ENCODE measurements at regions not wholly inside any gene's neighbourhood (a gene's known extent, or its start where the extent isn't known, plus 50 kb on each side); places are given as distances from the start of the nearest gene placed in this dataset.
A peak's percentile ranks its signal among the peaks of the same experiment; 100 is the strongest.
"Not testable (repeated sequence)": the region's sequence is repeated elsewhere in the genome, so short reads cannot be mapped to it uniquely, and the experiment has no call there.

DNA sequence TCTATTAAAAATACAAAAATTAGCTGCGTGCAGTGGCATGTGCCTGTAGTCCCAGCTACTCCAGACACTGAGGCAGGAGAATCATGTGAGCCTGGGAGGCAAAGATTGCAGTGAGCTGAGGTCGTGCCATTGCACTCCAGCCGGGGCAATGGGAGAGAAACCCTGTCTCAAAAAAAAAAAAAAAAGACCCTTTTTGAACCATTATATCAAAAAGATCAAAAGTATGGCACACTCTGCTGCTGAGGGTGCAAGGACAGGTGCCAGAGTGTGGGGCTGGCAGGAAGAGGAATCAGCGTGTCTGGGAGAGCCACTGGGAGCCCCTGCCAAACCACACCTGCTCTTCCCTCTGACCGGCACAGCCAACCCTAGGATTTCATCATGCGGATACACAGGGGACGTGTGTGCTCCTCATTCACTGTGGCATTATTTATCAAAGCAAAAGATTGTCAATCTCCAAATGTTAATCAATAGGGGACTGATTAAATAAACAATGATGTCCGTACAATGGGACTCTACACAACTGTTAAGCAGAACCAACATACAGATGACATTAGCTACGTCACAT, 147.3 kb upstream of the TLE3 start:
- no peaks in the 10 kb centered on the region for H3K36me3 Mint-ChIP-seq

DNA sequence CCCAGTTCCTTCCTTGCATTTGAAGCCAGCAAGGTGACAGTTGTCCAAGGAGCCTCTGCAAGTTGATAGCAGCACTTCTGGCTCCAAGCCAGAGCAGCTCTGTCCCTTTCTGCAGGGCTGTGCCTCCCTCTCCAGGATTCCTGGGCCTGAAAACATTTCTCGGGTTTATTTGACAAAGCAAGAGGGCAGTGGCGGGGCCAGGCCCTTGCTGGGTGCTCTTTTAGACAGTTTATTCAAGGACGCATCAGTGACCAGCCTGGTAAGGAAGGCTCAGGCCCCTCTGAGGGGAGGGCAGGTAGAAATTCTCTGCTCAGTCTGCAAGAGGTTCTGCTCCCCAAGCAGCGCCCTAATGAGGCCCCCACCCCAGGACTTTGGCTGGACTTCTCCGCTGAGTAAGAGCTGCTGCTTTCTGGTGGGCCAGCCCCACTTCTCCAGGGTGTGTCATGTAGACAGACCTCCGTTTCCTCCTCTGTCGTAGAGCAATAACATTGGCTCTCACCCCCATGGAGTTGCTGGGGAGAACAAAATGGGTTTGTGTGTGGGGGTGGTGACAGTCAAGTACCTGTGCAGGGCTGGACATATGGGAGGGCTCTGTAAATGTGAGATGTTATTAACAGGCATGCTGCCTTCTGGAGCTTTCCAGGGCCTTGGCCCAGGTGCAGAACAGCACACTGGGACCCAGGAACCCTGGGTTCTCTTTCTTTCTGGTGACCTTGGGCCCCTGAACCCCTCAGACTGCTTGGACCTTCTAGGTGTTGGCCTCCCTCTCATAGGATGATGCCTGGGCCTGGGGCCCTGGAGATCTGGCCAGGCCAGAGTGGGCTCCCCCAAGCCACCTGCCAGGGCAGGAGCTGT, 146.2 kb upstream of the TLE3 start:
- DNase-seq (ENCODE audit: low spot score in 2 of 2) (peak in 1 of 2 donors; percentile 44), ATAC-seq (no peak)
- Mint-ChIP-seq H3K36me3 (peaks cover 0 to 3% of the 10 kb centered on the region in 2 donors), H3K27ac (no peak overlapping the region), H3K9me3 (no peaks in the 10 kb centered on the region)

More for the DNA sequence above, 147.3 kb upstream of the TLE3 start:
- ATAC-seq (no peak), DNase-seq (ENCODE audit: low spot score in 2 of 2) (peak in 1 of 2 donors; percentile 23)
- H3K27ac Mint-ChIP-seq: no peak overlapping the region
- H3K9me3 Mint-ChIP-seq: no peaks in the 10 kb centered on the region

DNA sequence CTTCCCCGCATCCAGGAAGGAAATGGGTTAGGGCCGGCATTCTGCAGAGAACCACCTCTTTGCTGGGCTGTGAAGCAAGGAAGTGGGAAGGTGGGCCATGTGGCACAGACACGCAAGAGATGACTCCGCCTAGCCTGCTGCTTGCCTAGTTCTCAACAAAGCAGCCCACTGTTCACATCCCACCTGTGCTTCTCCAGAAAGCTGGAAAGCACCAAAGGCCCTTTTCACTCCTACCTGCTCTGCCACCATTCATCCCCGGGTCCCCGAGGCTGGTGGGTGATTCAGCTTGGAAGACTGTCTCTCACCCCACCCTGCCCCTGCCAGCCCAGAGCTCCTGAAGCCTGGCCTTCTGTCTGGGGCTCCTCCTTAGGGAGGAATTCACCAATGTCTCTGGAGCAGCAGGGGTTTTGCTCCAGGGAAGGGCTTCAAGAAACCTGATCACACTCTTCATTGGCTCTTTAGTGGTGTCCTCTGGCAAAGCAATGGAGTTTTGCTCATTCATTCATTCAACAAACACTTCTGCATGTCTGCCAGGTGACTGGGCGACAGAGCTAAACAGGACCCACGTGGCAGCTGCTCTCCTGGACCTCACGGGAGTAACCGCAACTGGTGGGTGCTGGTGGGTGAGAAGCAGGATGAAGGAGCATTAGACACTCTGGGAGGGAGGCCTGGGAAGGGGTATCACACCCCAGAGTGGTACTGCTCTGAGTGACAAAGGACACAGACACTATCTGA, 145.4 kb upstream of the TLE3 start:
- Mint-ChIP-seq H3K27ac (no peak overlapping the region), H3K9me3 (peaks cover 0 to 2% of the 10 kb centered on the region in 2 donors), H3K36me3 (peaks cover under 1 to 11% of the 10 kb centered on the region in 2 donors)
- peak; percentile 1 to 55 for DNase-seq (ENCODE audit: low spot score in 2 of 2)
- ATAC-seq: no peak

DNA sequence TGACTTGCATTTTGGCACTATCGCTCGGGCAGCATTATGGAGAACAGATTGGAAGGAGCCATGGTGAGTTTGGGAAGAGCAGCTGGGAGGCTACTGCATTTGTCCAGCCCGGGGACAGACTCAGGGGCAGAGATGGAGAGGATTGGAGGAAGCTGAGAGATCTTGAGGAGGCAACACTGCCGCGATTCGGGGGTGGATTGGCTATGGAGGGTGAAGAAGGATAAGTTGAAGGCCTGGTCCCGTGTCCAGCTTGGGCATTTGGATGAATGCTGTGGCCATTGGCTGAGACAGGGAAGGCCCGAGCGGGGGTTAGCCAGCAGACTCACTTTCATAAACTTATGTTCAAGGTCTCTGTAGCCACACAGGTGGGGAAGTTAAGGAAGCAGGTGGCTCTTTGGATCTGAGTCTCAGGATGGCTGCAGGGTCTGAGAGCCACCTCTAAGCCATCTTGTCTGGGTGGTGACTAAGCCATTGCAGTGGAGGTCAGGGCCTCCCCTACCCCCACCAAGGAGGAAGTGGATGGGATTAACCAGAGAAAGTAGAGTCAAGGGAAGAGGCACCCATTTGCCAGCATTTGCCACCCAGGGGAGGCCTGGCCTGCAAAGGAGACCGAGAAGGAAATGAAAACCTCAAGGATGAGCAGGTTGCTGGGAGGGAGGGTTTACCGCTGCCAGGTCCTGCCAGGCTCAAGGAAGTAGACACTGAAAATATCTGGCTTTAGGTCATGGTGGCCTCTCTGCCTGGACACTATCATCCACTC, 144.0 kb upstream of the TLE3 start:
- Mint-ChIP-seq H3K36me3 (peaks cover 5 to 19% of the 10 kb centered on the region in 2 donors), H3K27ac (no peak overlapping the region), H3K9me3 (peaks cover 0 to 8% of the 10 kb centered on the region in 2 donors)
- ATAC-seq (no peak), DNase-seq (ENCODE audit: low spot score in 2 of 2) (peak in 1 of 2 donors; percentile 50)

DNA sequence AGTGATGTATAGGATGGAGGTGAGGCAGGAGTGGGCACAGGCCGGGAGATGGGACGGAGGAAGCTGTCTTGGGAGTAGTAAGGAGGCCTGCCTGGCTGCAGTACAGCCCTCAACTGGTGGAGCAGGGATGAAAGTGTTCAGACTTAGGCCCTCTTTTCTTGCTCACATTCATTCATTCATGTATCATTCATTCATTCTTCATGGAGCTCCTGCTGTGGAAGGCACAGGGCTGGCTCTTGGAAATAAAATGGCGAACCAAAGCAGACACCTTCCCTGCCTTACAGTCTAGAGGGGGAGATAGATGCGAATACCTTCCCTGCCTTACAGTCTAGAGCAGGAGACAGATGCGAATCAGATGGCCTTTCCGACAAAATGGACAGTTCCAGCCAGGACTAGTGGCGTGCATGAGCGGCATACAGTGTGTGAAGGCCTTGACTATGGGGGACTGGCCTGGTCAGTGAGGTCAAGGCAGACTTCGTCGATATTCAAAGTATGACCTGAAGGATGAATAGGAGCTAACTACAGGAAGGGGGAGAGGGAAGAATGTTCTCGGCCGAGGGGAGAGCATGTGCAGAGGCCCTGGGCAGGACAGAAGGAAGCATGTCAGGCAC, 143.2 kb upstream of the TLE3 start:
- H3K9me3 Mint-ChIP-seq: peaks cover 0 to 9% of the 10 kb centered on the region in 2 donors
- ATAC-seq: no peak

DNA sequence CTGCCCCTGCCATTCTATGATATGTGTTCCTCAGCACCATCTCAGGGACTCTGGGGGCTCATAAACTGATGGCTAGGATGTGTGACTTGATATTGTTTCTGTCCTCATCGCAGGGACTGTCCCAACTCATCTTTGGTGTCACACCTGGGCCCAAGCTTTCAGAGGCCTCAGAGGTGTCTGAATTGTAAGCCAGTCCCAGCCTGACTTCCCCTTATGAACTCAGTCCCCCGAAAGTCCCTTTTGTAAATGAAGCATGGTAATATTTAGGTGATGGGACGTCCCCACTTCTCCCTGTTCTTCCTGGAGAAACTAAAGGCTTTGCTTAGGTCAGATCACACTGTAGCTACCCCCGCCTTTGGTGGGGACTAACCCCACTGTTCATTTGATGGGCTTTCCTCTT, 142.4 kb upstream of the TLE3 start:
- Mint-ChIP-seq H3K9me3 (peaks cover 0 to 9% of the 10 kb centered on the region in 2 donors), H3K27ac (no peak overlapping the region), H3K36me3 (peaks cover 5 to 23% of the 10 kb centered on the region in 2 donors)
- ATAC-seq: peak; percentile 62 to 88
- peak in 1 of 2 donors; percentile 74 for DNase-seq (ENCODE audit: low spot score in 2 of 2)

More for the DNA sequence above, 143.2 kb upstream of the TLE3 start:
- Mint-ChIP-seq H3K27ac (no peak overlapping the region), H3K36me3 (peaks cover 5 to 20% of the 10 kb centered on the region in 2 donors)
- DNase-seq (ENCODE audit: low spot score in 2 of 2): peak in 1 of 2 donors; percentile 35

DNA sequence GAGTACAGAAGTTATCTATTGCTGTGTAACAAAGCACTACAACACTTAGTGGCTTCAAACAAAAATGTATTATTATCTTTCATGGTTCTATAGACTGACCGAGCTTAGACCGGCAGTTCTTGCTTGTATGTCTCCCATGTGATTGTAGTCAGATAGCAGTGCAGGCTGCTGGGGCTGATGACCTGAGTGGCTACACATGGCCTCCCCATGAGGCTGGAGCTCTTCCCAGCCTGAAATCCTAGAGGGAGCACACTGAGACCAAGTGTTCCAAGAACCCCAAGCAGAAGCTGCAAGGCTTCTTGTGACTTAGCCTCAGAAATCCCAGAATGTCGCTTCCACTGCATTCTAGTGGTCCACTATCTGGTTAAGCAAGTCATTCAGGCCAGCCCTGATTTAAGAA, 141.2 kb upstream of the TLE3 start:
- Mint-ChIP-seq H3K27ac (no peak overlapping the region), H3K36me3 (peaks cover 5 to 25% of the 10 kb centered on the region in 2 donors), H3K9me3 (peaks cover 0 to 9% of the 10 kb centered on the region in 2 donors)
- no peak for ATAC-seq
- no peak for DNase-seq (ENCODE audit: low spot score in 2 of 2)

DNA sequence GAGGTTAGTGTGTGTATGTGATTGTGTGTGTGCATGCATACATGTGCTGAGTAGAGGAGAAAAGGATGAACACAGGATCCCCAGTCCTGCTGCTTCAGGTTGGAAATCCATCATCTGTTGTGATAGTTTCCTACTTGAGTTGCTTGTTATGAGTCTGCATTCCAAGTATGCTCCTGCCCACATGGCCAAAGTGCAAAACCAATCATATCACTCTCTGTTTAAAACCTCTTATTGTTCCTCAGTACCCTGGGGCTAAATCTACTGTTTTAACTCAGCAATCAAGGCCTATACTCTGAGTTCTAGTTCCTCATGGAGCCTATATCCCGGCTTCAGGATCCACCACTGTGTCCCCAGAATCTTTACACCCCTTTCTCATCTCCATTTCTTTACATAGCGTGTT, 139.9 kb upstream of the TLE3 start:
- Mint-ChIP-seq H3K36me3 (peaks cover 5 to 27% of the 10 kb centered on the region in 2 donors), H3K9me3 (peaks cover under 1 to 15% of the 10 kb centered on the region in 2 donors), H3K27ac (no peak overlapping the region)
- no peak for DNase-seq (ENCODE audit: low spot score in 2 of 2)
- ATAC-seq: no peak

DNA sequence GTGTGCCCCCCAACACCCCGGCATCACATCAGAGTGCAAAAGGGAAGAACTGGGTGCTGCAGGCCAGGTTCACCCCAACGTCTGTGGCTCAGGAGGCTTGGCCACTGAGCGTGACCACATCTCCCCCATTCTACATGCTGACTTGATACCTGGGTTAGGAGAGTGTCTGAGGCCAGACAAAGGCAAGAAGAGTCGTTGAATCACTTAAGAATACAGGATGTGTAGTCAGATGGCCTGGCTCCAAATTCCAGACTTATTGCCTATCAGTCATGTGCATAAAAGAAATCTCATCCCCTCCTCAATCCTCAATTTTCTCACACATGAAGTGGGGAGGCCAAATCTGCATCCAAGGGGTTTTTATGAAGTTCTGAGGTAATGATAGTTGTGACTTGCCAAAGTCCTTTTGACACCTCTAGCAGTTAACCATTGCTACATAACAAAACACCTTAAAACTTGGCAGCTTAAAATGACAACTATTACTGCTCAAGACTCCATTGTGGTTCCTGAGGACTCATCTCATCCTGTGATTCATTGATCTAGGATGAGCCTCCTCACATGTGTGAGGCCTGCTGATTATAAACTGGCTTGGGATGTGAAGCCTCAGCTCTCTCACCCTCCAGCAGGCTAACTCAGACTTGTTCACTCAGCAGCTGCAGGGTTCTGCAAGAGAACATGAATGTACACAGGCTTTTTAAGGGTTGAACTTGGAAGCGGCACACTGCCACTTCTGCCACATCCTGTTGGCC, 138.8 kb upstream of the TLE3 start:
- H3K27ac Mint-ChIP-seq: no peak overlapping the region
- peak; percentile 61 to 93 for ATAC-seq

DNA sequence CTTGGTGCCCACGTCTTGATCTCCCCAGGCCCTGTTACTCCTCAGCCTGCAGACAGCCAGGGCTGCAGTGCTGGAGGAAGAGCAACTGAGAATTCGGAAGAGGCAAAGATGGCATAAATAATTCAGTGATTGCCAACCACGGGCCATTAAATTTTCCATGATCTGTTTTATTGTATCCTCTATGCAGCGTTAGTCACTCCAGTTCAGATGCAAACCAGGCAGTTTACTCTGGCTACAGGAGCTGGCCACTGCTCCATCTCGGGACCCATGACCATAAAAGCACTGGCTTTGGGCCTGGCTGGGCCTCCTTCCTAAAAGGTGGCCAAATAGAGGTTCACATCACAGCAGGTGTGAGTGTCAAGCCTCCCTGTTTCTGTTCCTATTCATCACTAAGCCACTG, 137.6 kb upstream of the TLE3 start:
- H3K9me3 Mint-ChIP-seq: peaks cover 14 to 29% of the 10 kb centered on the region in 2 donors
- peaks cover 17 to 40% of the 10 kb centered on the region in 2 donors for H3K36me3 Mint-ChIP-seq
- ATAC-seq (no peak), DNase-seq (ENCODE audit: low spot score in 2 of 2) (no peak)
- H3K27ac Mint-ChIP-seq: no peak overlapping the region

More for the DNA sequence above, 138.8 kb upstream of the TLE3 start:
- DNase-seq (ENCODE audit: low spot score in 2 of 2): peak; percentile 40 to 51
- Mint-ChIP-seq H3K9me3 (peaks cover 11 to 26% of the 10 kb centered on the region in 2 donors), H3K36me3 (peaks cover 16 to 38% of the 10 kb centered on the region in 2 donors)

DNA sequence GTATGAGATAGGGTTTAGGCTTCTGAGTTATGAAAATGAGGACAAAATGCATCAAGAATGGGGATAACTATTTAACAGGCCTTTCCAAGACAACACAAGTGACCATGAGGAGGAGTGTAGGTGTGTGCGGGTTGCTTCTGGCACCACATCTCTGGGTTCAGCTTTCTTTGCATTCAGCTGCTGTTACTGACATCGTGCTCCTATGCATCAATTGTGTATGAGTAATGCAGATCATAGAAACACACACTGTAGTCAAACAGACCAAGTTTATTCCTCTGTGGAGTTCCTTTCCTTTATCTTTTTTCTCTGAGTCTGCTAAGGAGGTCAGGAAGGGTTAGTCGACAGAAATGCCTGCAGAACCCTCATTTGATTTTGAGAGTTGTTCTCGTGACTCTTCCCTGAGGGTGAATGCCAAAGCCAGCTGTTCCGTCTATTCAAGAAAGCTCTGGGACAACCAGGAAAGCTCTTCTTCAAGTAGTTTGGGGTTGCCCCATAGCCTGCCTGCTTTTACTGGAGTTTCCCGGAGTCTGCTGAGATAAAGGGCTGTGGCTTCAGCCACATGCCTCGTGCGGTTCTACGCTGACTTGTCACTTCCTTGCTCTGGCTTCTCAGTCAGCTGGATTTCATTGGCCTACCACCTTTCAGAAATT, 136.7 kb upstream of the TLE3 start:
- peak; percentile 23 to 73 for ATAC-seq
- peak in 1 of 2 donors; percentile 57 for DNase-seq (ENCODE audit: low spot score in 2 of 2)
- Mint-ChIP-seq H3K36me3 (peaks cover 23 to 49% of the 10 kb centered on the region in 2 donors), H3K27ac (peak overlapping the region in 1 of 2 donors; percentile 45), H3K9me3 (peaks cover 20 to 36% of the 10 kb centered on the region in 2 donors)

DNA sequence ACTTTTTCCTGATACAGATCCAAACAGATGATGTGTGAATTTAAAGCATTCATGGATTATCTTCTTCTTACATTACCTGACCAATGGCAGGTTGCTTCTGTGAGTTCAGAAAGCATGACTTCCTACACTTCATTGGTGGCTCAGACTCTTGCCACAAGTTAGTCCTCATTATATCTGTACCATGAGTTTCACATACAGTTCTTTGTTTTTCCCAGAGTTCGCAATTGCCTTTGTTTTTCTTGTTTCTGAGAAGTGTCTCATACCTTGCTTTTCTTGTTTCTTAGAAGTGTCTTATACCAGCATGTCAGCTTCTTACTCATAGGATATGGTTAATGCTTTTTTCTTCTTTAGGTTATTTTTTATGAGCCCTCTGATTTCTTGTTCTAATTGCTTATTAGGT, 133.8 kb upstream of the TLE3 start:
- peaks cover 22 to 34% of the 10 kb centered on the region in 2 donors for H3K9me3 Mint-ChIP-seq
- ATAC-seq (peak in 1 of 2 donors; percentile 34), DNase-seq (ENCODE audit: low spot score in 2 of 2) (no peak)
- H3K27ac Mint-ChIP-seq: no peak overlapping the region
- H3K36me3 Mint-ChIP-seq: peaks cover 20 to 31% of the 10 kb centered on the region in 2 donors

DNA sequence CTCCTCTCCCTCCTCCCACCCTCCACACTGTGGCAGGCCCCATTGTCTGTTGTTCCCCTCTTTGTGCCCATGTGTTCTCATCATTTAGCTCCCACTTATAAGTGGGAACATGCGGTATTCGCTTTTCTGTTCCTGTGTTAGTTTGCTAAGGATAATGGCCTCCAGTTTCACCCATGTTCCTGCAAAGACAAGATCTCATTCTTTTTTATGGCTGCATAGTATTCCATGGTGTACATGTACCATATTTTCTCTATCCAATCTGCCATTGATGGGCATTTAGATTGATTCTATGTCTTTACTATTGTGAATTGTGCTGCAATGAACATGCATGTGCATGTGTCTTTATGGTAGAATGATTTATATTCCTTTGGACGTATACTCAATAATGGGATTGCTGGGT, 130.2 kb upstream of the TLE3 start:
- Mint-ChIP-seq H3K9me3 (peaks cover 22 to 30% of the 10 kb centered on the region in 2 donors), H3K36me3 (peaks cover 20 to 26% of the 10 kb centered on the region in 2 donors)
- not testable (repeated sequence) for H3K27ac Mint-ChIP-seq

DNA sequence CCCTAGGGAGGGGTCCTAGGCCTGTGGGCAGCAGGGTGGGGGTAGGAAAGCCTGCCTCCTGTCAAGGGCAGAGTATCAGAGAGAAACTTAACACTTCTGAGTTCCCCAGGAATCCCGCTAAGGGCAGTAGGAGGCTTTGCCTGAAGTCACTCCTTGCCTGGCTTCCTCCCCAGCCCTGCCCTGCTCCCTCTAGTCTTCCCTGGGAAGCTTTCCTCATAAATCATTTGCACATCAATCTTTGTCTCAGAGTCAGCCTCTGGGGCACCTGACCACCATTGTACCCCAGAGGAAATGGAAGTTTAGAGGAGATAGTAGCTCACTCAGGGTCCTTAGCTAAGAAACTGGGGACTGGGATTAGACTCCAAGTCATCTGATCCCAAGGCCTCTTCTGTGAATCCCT, 129.4 kb upstream of the TLE3 start:
- ATAC-seq (no peak), DNase-seq (ENCODE audit: low spot score in 2 of 2) (no peak)
- Mint-ChIP-seq H3K27ac (no peak overlapping the region), H3K36me3 (peaks cover 16 to 19% of the 10 kb centered on the region in 2 donors), H3K9me3 (peaks cover 17 to 24% of the 10 kb centered on the region in 2 donors)

More for the DNA sequence above, 130.2 kb upstream of the TLE3 start:
- not testable (repeated sequence) for DNase-seq (ENCODE audit: low spot score in 2 of 2); ATAC-seq
